GM23338 (cell line): ENCODE measurements at regions not wholly inside any gene's neighbourhood (a gene's known extent, or its start where the extent isn't known, plus 50 kb on each side); places are given as distances from the start of the nearest gene placed in this dataset.

ENCODE experiments used
- CREB1 ChIP-seq: fragments of 250-450 bp; sonication (Bioruptor Pico); IDR thresholded peaks from 2 replicates; pipeline ENCODE4 v1.5.0; 2020; ENCODE audit warnings: low read depth, mild to moderate bottlenecking, moderate library complexity
- EZH2 ChIP-seq: fragments of 200-600 bp; sonication (generic); IDR thresholded peaks from one replicate; pipeline ENCODE4 v1.8.0; 2017; ENCODE audit warnings: antibody characterized with exemption, mild to moderate bottlenecking, low read depth; ENCODE audit not compliant: unreplicated experiment
- EZH2phosphoT487 ChIP-seq: fragments of 200-600 bp; sonication (generic); IDR thresholded peaks from one replicate; pipeline ENCODE4 v1.8.1; 2018; ENCODE audit warnings: antibody characterized with exemption; ENCODE audit not compliant: unreplicated experiment
- JUNB ChIP-seq: IDR thresholded peaks from one replicate; pipeline ENCODE4 v1.6.1; 2016; ENCODE audit warnings: antibody characterized with exemption; ENCODE audit not compliant: unreplicated experiment
- NANOG ChIP-seq: IDR thresholded peaks from 2 replicates; pipeline ENCODE4 v1.6.1; 2016; ENCODE audit warnings: antibody characterized with exemption, borderline replicate concordance
- POLR2AphosphoS5 ChIP-seq: IDR thresholded peaks from 2 replicates; pipeline ENCODE4 v1.6.1; 2016; ENCODE audit warnings: antibody characterized with exemption, low read depth
- STAT1 ChIP-seq: IDR thresholded peaks from one replicate; pipeline ENCODE4 v1.6.1; 2016; ENCODE audit warnings: antibody characterized with exemption; ENCODE audit not compliant: unreplicated experiment
- ZNF114 ChIP-seq: fragments of 250-450 bp; sonication (Bioruptor Pico); IDR thresholded peaks from 2 replicates; pipeline ENCODE4 v1.5.0; 2020; ENCODE audit warnings: mild to moderate bottlenecking, moderate library complexity
- ZNF331 ChIP-seq: fragments of 250-450 bp; sonication (Bioruptor Pico); IDR thresholded peaks from 2 replicates; pipeline ENCODE4 v1.5.0; 2020; ENCODE audit warnings: low read depth, mild to moderate bottlenecking, moderate library complexity
- TF ChIP-seq, protein P1 (sequence below), 2 experiments: fragments of 200-600 bp in 1 of 2; sonication (generic) in 1 of 2; conservative IDR thresholded peaks; 2 replicates each; pipeline versions ENCODE4 v1.5.1 to v1.6.1; 2016 to 2017; ENCODE audit warnings: antibody characterized with exemption in 2 of 2, low read depth in 2 of 2, mild to moderate bottlenecking in 2 of 2, moderate library complexity in 1 of 2
- TF ChIP-seq, protein P2 (sequence below): IDR thresholded peaks from one replicate; pipeline ENCODE4 v1.6.1; 2018; ENCODE audit warnings: antibody characterized with exemption; ENCODE audit not compliant: unreplicated experiment
- TF ChIP-seq, protein P3 (sequence below): IDR thresholded peaks from 2 replicates; pipeline ENCODE4 v1.6.1; 2016; ENCODE audit warnings: antibody characterized with exemption
- TF ChIP-seq, protein P4 (sequence below): fragments of 250-450 bp; sonication (Bioruptor Pico); IDR thresholded peaks from 2 replicates; pipeline ENCODE4 v1.5.0; 2020; ENCODE audit warnings: mild to moderate bottlenecking, moderate library complexity

DNA sequence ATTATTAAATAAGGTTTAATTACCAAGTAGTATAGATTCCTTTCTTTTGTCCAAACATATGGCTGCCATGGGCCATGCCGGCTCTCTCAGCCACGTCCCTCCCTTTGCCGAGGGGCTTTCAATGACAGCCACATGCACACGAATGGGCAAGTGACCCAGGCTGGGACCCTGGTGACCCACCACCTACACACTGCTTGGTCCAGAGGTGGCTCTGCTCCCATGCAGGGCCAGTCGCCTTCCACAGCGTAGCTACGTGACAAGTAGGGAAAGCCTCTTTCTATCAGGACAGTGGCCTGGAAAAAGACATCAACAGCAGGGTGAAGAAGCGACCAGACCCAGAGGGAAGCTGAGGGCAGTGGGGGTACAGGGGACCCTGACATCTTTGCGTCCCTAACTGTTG, 152.8 kb upstream of the CST7 start:
- TF ChIP-seq JUNB, result no peak
- TF ChIP-seq, protein P1, sequence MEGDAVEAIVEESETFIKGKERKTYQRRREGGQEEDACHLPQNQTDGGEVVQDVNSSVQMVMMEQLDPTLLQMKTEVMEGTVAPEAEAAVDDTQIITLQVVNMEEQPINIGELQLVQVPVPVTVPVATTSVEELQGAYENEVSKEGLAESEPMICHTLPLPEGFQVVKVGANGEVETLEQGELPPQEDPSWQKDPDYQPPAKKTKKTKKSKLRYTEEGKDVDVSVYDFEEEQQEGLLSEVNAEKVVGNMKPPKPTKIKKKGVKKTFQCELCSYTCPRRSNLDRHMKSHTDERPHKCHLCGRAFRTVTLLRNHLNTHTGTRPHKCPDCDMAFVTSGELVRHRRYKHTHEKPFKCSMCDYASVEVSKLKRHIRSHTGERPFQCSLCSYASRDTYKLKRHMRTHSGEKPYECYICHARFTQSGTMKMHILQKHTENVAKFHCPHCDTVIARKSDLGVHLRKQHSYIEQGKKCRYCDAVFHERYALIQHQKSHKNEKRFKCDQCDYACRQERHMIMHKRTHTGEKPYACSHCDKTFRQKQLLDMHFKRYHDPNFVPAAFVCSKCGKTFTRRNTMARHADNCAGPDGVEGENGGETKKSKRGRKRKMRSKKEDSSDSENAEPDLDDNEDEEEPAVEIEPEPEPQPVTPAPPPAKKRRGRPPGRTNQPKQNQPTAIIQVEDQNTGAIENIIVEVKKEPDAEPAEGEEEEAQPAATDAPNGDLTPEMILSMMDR (conservative IDR thresholded peaks at IDR 0.05; ENCODE audit: low read depth in 2 of 2), result no peak
- TF ChIP-seq CREB1 (CRISPR knock-in tag), result no peak
- TF ChIP-seq EZH2, result no peak
- TF ChIP-seq EZH2phosphoT487, result no peak
- TF ChIP-seq, protein P2, sequence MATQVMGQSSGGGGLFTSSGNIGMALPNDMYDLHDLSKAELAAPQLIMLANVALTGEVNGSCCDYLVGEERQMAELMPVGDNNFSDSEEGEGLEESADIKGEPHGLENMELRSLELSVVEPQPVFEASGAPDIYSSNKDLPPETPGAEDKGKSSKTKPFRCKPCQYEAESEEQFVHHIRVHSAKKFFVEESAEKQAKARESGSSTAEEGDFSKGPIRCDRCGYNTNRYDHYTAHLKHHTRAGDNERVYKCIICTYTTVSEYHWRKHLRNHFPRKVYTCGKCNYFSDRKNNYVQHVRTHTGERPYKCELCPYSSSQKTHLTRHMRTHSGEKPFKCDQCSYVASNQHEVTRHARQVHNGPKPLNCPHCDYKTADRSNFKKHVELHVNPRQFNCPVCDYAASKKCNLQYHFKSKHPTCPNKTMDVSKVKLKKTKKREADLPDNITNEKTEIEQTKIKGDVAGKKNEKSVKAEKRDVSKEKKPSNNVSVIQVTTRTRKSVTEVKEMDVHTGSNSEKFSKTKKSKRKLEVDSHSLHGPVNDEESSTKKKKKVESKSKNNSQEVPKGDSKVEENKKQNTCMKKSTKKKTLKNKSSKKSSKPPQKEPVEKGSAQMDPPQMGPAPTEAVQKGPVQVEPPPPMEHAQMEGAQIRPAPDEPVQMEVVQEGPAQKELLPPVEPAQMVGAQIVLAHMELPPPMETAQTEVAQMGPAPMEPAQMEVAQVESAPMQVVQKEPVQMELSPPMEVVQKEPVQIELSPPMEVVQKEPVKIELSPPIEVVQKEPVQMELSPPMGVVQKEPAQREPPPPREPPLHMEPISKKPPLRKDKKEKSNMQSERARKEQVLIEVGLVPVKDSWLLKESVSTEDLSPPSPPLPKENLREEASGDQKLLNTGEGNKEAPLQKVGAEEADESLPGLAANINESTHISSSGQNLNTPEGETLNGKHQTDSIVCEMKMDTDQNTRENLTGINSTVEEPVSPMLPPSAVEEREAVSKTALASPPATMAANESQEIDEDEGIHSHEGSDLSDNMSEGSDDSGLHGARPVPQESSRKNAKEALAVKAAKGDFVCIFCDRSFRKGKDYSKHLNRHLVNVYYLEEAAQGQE, result no peak
- no peak for TF ChIP-seq POLR2AphosphoS5
- no peak for TF ChIP-seq STAT1
- no peak for TF ChIP-seq NANOG
- no peak for TF ChIP-seq ZNF114
- TF ChIP-seq, protein P3, sequence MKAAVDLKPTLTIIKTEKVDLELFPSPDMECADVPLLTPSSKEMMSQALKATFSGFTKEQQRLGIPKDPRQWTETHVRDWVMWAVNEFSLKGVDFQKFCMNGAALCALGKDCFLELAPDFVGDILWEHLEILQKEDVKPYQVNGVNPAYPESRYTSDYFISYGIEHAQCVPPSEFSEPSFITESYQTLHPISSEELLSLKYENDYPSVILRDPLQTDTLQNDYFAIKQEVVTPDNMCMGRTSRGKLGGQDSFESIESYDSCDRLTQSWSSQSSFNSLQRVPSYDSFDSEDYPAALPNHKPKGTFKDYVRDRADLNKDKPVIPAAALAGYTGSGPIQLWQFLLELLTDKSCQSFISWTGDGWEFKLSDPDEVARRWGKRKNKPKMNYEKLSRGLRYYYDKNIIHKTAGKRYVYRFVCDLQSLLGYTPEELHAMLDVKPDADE, result no peak
- TF ChIP-seq, protein P4, sequence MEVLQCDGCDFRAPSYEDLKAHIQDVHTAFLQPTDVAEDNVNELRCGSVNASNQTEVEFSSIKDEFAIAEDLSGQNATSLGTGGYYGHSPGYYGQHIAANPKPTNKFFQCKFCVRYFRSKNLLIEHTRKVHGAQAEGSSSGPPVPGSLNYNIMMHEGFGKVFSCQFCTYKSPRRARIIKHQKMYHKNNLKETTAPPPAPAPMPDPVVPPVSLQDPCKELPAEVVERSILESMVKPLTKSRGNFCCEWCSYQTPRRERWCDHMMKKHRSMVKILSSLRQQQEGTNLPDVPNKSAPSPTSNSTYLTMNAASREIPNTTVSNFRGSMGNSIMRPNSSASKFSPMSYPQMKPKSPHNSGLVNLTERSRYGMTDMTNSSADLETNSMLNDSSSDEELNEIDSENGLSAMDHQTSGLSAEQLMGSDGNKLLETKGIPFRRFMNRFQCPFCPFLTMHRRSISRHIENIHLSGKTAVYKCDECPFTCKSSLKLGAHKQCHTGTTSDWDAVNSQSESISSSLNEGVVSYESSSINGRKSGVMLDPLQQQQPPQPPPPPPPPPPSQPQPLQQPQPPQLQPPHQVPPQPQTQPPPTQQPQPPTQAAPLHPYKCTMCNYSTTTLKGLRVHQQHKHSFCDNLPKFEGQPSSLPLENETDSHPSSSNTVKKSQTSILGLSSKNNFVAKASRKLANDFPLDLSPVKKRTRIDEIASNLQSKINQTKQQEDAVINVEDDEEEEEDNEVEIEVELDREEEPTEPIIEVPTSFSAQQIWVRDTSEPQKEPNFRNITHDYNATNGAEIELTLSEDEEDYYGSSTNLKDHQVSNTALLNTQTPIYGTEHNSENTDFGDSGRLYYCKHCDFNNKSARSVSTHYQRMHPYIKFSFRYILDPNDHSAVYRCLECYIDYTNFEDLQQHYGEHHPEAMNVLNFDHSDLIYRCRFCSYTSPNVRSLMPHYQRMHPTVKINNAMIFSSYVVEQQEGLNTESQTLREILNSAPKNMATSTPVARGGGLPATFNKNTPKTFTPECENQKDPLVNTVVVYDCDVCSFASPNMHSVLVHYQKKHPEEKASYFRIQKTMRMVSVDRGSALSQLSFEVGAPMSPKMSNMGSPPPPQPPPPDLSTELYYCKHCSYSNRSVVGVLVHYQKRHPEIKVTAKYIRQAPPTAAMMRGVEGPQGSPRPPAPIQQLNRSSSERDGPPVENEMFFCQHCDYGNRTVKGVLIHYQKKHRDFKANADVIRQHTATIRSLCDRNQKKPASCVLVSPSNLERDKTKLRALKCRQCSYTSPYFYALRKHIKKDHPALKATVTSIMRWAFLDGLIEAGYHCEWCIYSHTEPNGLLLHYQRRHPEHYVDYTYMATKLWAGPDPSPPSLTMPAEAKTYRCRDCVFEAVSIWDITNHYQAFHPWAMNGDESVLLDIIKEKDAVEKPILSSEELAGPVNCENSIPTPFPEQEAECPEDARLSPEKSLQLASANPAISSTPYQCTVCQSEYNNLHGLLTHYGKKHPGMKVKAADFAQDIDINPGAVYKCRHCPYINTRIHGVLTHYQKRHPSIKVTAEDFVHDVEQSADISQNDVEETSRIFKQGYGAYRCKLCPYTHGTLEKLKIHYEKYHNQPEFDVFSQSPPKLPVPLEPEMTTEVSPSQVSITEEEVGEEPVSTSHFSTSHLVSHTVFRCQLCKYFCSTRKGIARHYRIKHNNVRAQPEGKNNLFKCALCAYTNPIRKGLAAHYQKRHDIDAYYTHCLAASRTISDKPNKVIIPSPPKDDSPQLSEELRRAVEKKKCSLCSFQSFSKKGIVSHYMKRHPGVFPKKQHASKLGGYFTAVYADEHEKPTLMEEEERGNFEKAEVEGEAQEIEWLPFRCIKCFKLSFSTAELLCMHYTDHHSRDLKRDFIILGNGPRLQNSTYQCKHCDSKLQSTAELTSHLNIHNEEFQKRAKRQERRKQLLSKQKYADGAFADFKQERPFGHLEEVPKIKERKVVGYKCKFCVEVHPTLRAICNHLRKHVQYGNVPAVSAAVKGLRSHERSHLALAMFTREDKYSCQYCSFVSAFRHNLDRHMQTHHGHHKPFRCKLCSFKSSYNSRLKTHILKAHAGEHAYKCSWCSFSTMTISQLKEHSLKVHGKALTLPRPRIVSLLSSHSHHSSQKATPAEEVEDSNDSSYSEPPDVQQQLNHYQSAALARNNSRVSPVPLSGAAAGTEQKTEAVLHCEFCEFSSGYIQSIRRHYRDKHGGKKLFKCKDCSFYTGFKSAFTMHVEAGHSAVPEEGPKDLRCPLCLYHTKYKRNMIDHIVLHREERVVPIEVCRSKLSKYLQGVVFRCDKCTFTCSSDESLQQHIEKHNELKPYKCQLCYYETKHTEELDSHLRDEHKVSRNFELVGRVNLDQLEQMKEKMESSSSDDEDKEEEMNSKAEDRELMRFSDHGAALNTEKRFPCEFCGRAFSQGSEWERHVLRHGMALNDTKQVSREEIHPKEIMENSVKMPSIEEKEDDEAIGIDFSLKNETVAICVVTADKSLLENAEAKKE, result no peak
- no peak for TF ChIP-seq ZNF331 (CRISPR knock-in tag)
